Endodermal cell (in vitro differentiated cells): ENCODE measurements at regions not wholly inside any gene's neighbourhood (a gene's known extent, or its start where the extent isn't known, plus 50 kb on each side); places are given as distances from the start of the nearest gene placed in this dataset.

Source experiments
- DNase-seq: peaks from one replicate; pipeline ENCODE4 v3.0.0-alpha.2; 2017
- H3K27ac ChIP-seq: 2 replicates; pipeline ENCODE4 v1.5.1; 2013; ENCODE audit warnings: mild to moderate bottlenecking, low read depth, low read length, moderate library complexity
- H3K27me3 ChIP-seq: 2 replicates; pipeline ENCODE4 v1.6.1; 2013; ENCODE audit warnings: mild to moderate bottlenecking, low read length, moderate library complexity; ENCODE audit not compliant: insufficient read depth, control insufficient read depth, poor library complexity, severe bottlenecking
- H3K36me3 ChIP-seq: 2 replicates; pipeline ENCODE4 v1.7.0; 2013; ENCODE audit warnings: mild to moderate bottlenecking, low read length, moderate library complexity; ENCODE audit not compliant: control insufficient read depth, insufficient read depth
- H3K4me1 ChIP-seq: one replicate; pipeline ENCODE4 v1.7.0; 2013; ENCODE audit warnings: low read length; ENCODE audit not compliant: control insufficient read depth, insufficient read depth
- H3K4me3 ChIP-seq: 2 replicates; pipeline ENCODE4 v1.5.1; 2013; ENCODE audit warnings: mild to moderate bottlenecking, low read length, moderate library complexity
- H3K9ac ChIP-seq: 2 replicates; pipeline ENCODE4 v1.6.1; 2013; ENCODE audit warnings: mild to moderate bottlenecking, low read length, moderate library complexity; ENCODE audit not compliant: poor library complexity, severe bottlenecking; ENCODE audit errors: extremely low read depth
- H3K9me3 ChIP-seq: 2 replicates; pipeline ENCODE4 v1.6.1; 2013; ENCODE audit warnings: mild to moderate bottlenecking, low read length, moderate library complexity; ENCODE audit not compliant: control insufficient read depth
- H3K27ac Mint-ChIP-seq: 2 replicates; pipeline ENCODE4 v1.8.0; 2020; ENCODE audit warnings: mixed read lengths
- H3K27me3 Mint-ChIP-seq: 2 replicates; pipeline ENCODE4 v1.8.0; 2021; ENCODE audit warnings: mild to moderate bottlenecking, mixed read lengths; ENCODE audit not compliant: insufficient read depth
- H3K36me3 Mint-ChIP-seq: 2 replicates; pipeline ENCODE4 v1.8.0; 2020; ENCODE audit warnings: low read depth, mixed read lengths
- H3K4me1 Mint-ChIP-seq: 2 replicates; pipeline ENCODE4 v1.8.0; 2020; ENCODE audit warnings: mixed read lengths
- H3K4me3 Mint-ChIP-seq: 2 replicates; pipeline ENCODE4 v1.8.0; 2020; ENCODE audit warnings: mild to moderate bottlenecking, moderate library complexity, mixed read lengths
- H3K9me3 Mint-ChIP-seq: 2 replicates; pipeline ENCODE4 v1.8.0; 2020; ENCODE audit warnings: mild to moderate bottlenecking, mixed read lengths
- WGBS, 2 experiments: methylation state at CpG; one replicate each; pipeline versions ENCODE4 v1.1.5 to v1.1.7; 2013; ENCODE audit warnings: missing lambda C conversion rate in 2 of 2, mixed read lengths in 1 of 2; ENCODE audit not compliant: insufficient coverage in 1 of 2, insufficient read length in 1 of 2; 5-methylcytosine and 5-hydroxymethylcytosine counted together
- TF ChIP-seq, protein P1 (sequence below): fragments of 200-600 bp; sonication (generic); conservative IDR thresholded peaks from 2 replicates; pipeline ENCODE4 v1.5.0; 2021; ENCODE audit warnings: antibody characterized with exemption, mild to moderate bottlenecking

GRCh38 chr5:93145019-93145418 is 436.0 kb downstream of the NR2F1-AS1 start:
- Histone ChIP-seq H3K9ac (no peak overlapping the region), H3K4me1 (no peaks in the 10 kb centered on the region), H3K27ac (no peak overlapping the region), H3K4me3 (no peak overlapping the region), H3K27me3 (no peaks in the 10 kb centered on the region), H3K9me3 (no peaks in the 10 kb centered on the region), H3K36me3 (no peaks in the 10 kb centered on the region)
- no peaks in the 10 kb centered on the region for H3K4me1 Mint-ChIP-seq
- WGBS, 2 experiments: 94 to 96% methylated on average over 15 to 19 of the region's 19 CpGs
- H3K9me3 Mint-ChIP-seq: peaks cover 2% of the 10 kb centered on the region
- no peak overlapping the region for H3K4me3 Mint-ChIP-seq
- H3K36me3 Mint-ChIP-seq: no peaks in the 10 kb centered on the region
- no peak overlapping the region for H3K27ac Mint-ChIP-seq
- DNase-seq: no peak
- TF ChIP-seq, protein P1, sequence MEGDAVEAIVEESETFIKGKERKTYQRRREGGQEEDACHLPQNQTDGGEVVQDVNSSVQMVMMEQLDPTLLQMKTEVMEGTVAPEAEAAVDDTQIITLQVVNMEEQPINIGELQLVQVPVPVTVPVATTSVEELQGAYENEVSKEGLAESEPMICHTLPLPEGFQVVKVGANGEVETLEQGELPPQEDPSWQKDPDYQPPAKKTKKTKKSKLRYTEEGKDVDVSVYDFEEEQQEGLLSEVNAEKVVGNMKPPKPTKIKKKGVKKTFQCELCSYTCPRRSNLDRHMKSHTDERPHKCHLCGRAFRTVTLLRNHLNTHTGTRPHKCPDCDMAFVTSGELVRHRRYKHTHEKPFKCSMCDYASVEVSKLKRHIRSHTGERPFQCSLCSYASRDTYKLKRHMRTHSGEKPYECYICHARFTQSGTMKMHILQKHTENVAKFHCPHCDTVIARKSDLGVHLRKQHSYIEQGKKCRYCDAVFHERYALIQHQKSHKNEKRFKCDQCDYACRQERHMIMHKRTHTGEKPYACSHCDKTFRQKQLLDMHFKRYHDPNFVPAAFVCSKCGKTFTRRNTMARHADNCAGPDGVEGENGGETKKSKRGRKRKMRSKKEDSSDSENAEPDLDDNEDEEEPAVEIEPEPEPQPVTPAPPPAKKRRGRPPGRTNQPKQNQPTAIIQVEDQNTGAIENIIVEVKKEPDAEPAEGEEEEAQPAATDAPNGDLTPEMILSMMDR: no peak
- no peaks in the 10 kb centered on the region for H3K27me3 Mint-ChIP-seq

DNA sequence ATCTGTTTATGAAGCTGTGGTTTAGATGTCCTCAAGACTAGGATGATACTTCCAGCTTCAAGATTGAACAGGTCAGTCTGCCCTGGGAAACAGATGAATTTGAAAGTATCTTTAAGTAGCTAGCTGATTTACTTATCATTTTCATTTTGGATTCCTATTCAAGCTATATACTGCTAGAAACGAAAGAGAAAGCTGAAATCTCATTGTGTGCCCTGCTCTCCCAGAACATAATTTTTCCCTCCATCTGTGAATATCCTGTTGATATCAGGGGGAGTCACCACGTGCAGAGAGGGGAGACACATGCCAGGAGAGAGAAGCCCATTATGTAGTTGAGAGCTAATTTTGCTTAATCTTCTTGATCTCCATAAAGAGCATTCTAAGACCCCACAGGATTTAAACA is 439.1 kb downstream of the NR2F1-AS1 start:
- Histone ChIP-seq H3K27ac (no peak overlapping the region), H3K4me1 (no peaks in the 10 kb centered on the region), H3K4me3 (no peak overlapping the region), H3K9me3 (no peaks in the 10 kb centered on the region), H3K27me3 (no peaks in the 10 kb centered on the region), H3K9ac (no peak overlapping the region), H3K36me3 (no peaks in the 10 kb centered on the region)
- Mint-ChIP-seq H3K4me3 (no peak overlapping the region), H3K27me3 (no peaks in the 10 kb centered on the region), H3K4me1 (no peaks in the 10 kb centered on the region), H3K36me3 (no peaks in the 10 kb centered on the region), H3K27ac (no peak overlapping the region), H3K9me3 (peaks cover 2% of the 10 kb centered on the region)
- WGBS, 2 experiments: 84 to 100% methylated on average over 2 of the region's 2 CpGs
- TF ChIP-seq, protein P1: no peak
- no peak for DNase-seq

- no peaks in the 10 kb centered on the region for H3K9me3 Mint-ChIP-seq
- no peak overlapping the region for H3K9ac ChIP-seq
- no peak for DNase-seq
- H3K4me3 Mint-ChIP-seq: no peak overlapping the region
- H3K9me3 ChIP-seq: no peaks in the 10 kb centered on the region
- H3K36me3 Mint-ChIP-seq: no peaks in the 10 kb centered on the region
- H3K27me3 ChIP-seq: no peaks in the 10 kb centered on the region
- TF ChIP-seq, protein P1: no peak
- H3K27ac Mint-ChIP-seq: no peak overlapping the region
- no peaks in the 10 kb centered on the region for H3K36me3 ChIP-seq
- peak overlapping the region; percentile 72 for H3K27ac ChIP-seq
- H3K4me1 Mint-ChIP-seq: peaks cover 3% of the 10 kb centered on the region
- WGBS, 2 experiments: 68 to 87% methylated on average over 2 to 5 of the region's 5 CpGs
- no peaks in the 10 kb centered on the region for H3K27me3 Mint-ChIP-seq
- H3K4me1 ChIP-seq: no peaks in the 10 kb centered on the region
- H3K4me3 ChIP-seq: no peak overlapping the region
Measured at GRCh38 chr5:93130624-93131490, 450.2 kb downstream of the NR2F1-AS1 start.
